Breast epithelium (tissue), 3 donors: ENCODE measurements at regions not wholly inside any gene's neighbourhood (a gene's known extent, or its start where the extent isn't known, plus 50 kb on each side); places are given as distances from the start of the nearest gene placed in this dataset.

Experiments used
- CTCF ChIP-seq, 3 donors: fragments of 450-650 bp; IDR thresholded peaks; one replicate each; pipeline ENCODE4 v1.5.1; 2016 to 2017; ENCODE audit warnings: antibody characterized with exemption in 3 of 3, mild to moderate bottlenecking in 3 of 3, moderate library complexity in 3 of 3
- POLR2A ChIP-seq: fragments of 450-650 bp; IDR thresholded peaks from one replicate; pipeline ENCODE4 v1.6.1; 2016; ENCODE audit warnings: antibody characterized with exemption, mild to moderate bottlenecking, moderate library complexity

DNA sequence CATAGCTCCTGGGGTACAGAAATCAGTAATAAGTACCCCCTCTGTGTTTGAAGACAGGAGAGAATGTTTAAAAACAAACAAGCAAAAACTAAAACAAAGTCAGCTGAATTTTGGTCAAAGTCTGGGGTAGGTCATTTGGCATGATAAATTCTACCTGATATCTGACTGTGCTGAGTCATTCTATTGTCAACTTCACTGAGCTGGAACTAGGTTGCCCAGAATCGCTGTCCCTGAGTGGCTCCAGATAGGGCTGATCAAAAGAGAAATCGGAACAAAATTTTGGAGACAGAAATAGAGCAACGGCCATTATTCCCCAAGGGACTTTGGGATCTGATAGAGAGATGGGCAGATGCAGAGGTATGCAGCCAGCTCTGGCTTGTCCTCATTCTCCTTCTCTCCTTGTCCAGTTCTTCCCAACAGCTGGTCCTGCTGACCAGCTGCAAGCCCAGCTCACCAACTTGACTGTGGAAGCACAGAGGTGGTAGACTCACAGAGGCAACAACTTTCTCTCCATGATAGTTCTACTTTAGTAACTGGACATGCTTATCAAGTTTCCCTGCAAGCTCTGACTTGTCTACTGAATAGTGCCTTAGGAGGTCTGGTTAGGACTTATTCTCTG, 57.3 kb upstream of the MYRIP start:
- TF ChIP-seq CTCF (IDR thresholded peaks at IDR 0.05) (no peak), POLR2A (no peak)
